ENCODE measurements at regions not wholly inside any gene's neighbourhood (a gene's known extent, or its start where the extent isn't known, plus 50 kb on each side); places are given as distances from the start of the nearest gene placed in this dataset.

DNA sequence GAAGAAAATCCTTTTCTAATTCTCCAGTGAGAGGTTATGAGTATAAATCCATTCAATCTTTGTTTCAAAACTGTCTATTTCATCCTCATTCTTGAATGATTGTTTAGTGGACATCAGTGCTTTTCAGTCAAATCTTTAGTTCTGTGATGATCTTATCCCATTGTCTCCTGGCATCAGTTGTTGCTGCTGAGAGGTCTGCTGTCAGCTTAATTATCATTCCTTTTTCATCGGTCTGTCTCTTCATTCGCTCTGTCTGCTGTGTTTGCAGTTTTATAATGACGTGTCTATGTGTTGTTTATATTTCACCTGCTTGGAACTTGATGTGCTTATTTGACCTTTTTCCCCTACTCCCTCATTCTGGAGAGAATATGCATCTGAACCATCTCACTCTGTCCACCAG, 69.2 kb upstream of the GLI2 start:
- Mint-ChIP-seq H3K4me3 (no peak overlapping the region), H3K27me3 (ENCODE audit: low read depth) (peaks cover 9% of the 10 kb centered on the region), H3K36me3 (ENCODE audit: low read depth) (no peaks in the 10 kb centered on the region), H3K27ac (no peak overlapping the region), H3K4me1 (ENCODE audit: low read depth) (no peaks in the 10 kb centered on the region), H3K9me3 (ENCODE audit: insufficient read depth) (no peaks in the 10 kb centered on the region)
- ChIA-PET POLR2A (no interaction called here), CTCF (no interaction called here)
- DNase-seq (no peak), ATAC-seq (no peak)

DNA sequence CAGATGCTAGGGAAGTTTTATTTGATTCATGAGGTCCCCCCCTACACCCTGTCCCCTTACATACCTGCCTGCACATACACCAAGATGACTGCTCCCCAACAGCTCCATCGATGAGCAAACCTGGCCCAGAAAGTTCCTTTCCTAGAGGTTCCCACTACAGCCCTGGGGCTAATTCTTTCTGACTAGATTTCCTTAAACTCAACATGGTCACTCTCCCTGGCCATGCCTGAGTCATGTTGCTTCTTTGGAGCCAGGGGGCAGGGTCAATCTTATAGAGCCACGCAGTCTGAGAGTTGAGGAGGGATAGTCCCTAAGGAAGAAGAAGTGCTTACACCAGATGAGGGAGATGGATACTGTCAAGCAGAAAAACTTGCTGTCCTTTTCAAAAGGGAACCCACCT, 67.7 kb upstream of the GLI2 start:
- CTCF ChIA-PET, result interaction anchor here (1.5 kb wide), 1 partner anchor 13 kb away, joined by 3 read pairs; no protein-coding TSS in a partner anchor
- peaks cover 7% of the 10 kb centered on the region for H3K27me3 Mint-ChIP-seq (ENCODE audit: low read depth)
- no peaks in the 10 kb centered on the region for H3K36me3 Mint-ChIP-seq (ENCODE audit: low read depth)
- no peak overlapping the region for H3K27ac Mint-ChIP-seq
- no peak for ATAC-seq
- POLR2A ChIA-PET, result no interaction called here
- no peaks in the 10 kb centered on the region for H3K9me3 Mint-ChIP-seq (ENCODE audit: insufficient read depth)
- no peak overlapping the region for H3K4me3 Mint-ChIP-seq
- DNase-seq, result no peak
- H3K4me1 Mint-ChIP-seq (ENCODE audit: low read depth), result no peaks in the 10 kb centered on the region

- POLR2A ChIA-PET, result no interaction called here
- H3K27ac Mint-ChIP-seq, result no peak overlapping the region
These were observed 66.3 kb upstream of the GLI2 start for GRCh38 chr2:120669121-120669952.

GRCh38 chr2:120669971-120670370, 65.7 kb upstream of the GLI2 start:
- ATAC-seq (no peak), DNase-seq (no peak)
- no peak overlapping the region for H3K4me3 Mint-ChIP-seq
- H3K27me3 Mint-ChIP-seq (ENCODE audit: low read depth), result peaks cover 7% of the 10 kb centered on the region
- no peaks in the 10 kb centered on the region for H3K4me1 Mint-ChIP-seq (ENCODE audit: low read depth)
- no peaks in the 10 kb centered on the region for H3K36me3 Mint-ChIP-seq (ENCODE audit: low read depth)
- no peak overlapping the region for H3K27ac Mint-ChIP-seq
- POLR2A ChIA-PET, result no interaction called here
- H3K9me3 Mint-ChIP-seq (ENCODE audit: insufficient read depth), result no peaks in the 10 kb centered on the region
- CTCF ChIA-PET, result interaction anchor here (0.6 to 1.6 kb wide), 3 partner anchors 11 to 386 kb away, joined by 3 to 4 read pairs (median 3); no protein-coding TSS in a partner anchor

More at GRCh38 chr2:120669121-120669952, 66.3 kb upstream of the GLI2 start:
- CTCF ChIA-PET, result interaction anchor here (0.6 to 1.6 kb wide), 3 partner anchors 12 to 385 kb away, joined by 3 to 4 read pairs (median 3); no protein-coding TSS in a partner anchor
- peaks cover 7% of the 10 kb centered on the region for H3K27me3 Mint-ChIP-seq (ENCODE audit: low read depth)
- H3K36me3 Mint-ChIP-seq (ENCODE audit: low read depth), result no peaks in the 10 kb centered on the region
- H3K4me1 Mint-ChIP-seq (ENCODE audit: low read depth), result no peaks in the 10 kb centered on the region
- H3K4me3 Mint-ChIP-seq, result no peak overlapping the region
- no peaks in the 10 kb centered on the region for H3K9me3 Mint-ChIP-seq (ENCODE audit: insufficient read depth)
- ATAC-seq, result no peak
- DNase-seq, result no peak

DNA sequence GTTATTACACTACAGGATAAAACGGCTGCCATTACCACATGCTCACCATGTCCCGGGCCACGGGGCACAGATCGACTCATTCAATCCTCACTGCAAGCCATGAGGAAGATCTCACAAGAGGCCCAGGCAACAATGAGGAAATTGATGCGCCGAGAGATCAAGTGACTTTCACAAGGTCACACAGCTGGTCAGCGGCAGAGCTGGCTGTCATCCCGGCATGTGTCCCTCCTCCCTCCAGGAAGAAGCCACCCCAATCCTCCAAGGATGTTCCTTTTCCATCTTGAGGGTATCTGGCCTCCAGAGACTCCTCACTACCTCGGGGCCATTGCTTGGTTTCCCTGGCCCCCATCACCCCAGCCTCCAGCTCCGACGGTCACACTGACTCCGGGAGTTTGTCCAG, 65.3 kb upstream of the GLI2 start:
- ChIA-PET POLR2A (no interaction called here), CTCF (interaction anchor here (1.6 kb wide), 1 partner anchor 17 kb away, joined by 4 read pairs; no protein-coding TSS in a partner anchor)
- Mint-ChIP-seq H3K36me3 (ENCODE audit: low read depth) (no peaks in the 10 kb centered on the region), H3K27ac (no peak overlapping the region), H3K27me3 (ENCODE audit: low read depth) (peaks cover 7% of the 10 kb centered on the region), H3K4me1 (ENCODE audit: low read depth) (no peaks in the 10 kb centered on the region), H3K4me3 (no peak overlapping the region), H3K9me3 (ENCODE audit: insufficient read depth) (no peaks in the 10 kb centered on the region)
- ATAC-seq (no peak), DNase-seq (no peak)

GRCh38 chr2:120670771-120671480, 64.7 kb upstream of the GLI2 start:
- no peak overlapping the region for H3K4me3 Mint-ChIP-seq

GRCh38 chr2:120672526-120673204, 63.0 kb upstream of the GLI2 start:
- Mint-ChIP-seq H3K4me3 (no peak overlapping the region), H3K27ac (no peak overlapping the region), H3K27me3 (ENCODE audit: low read depth) (peaks cover 11% of the 10 kb centered on the region), H3K36me3 (ENCODE audit: low read depth) (no peaks in the 10 kb centered on the region), H3K4me1 (ENCODE audit: low read depth) (no peaks in the 10 kb centered on the region), H3K9me3 (ENCODE audit: insufficient read depth) (no peaks in the 10 kb centered on the region)
- ChIA-PET CTCF (no interaction called here), POLR2A (no interaction called here)
- no peak for ATAC-seq
- DNase-seq, result no peak

More at GRCh38 chr2:120670771-120671480, 64.7 kb upstream of the GLI2 start:
- no peak for ATAC-seq
- Mint-ChIP-seq H3K27ac (no peak overlapping the region), H3K27me3 (ENCODE audit: low read depth) (peaks cover 7% of the 10 kb centered on the region), H3K4me1 (ENCODE audit: low read depth) (no peaks in the 10 kb centered on the region), H3K36me3 (ENCODE audit: low read depth) (no peaks in the 10 kb centered on the region), H3K9me3 (ENCODE audit: insufficient read depth) (no peaks in the 10 kb centered on the region)
- POLR2A ChIA-PET, result no interaction called here
- CTCF ChIA-PET, result no interaction called here
- DNase-seq, result no peak

DNA sequence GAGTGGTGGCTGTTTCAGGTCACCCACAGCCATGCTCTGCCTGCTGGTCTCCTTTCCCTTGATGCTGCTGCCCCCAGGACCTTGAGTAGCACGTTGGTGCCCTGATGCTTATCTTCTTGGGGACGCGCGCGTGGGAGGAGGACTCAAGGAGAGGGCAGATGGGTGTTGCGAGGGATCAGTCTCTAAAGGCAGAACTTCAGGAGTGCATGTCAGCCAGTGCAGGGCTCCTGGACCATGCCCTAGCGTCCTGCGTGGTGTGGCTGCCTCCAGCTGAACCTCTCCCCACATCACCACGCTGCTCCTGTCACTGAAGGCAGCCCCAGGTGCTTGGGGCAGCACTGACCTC, 62.5 kb upstream of the GLI2 start:
- Mint-ChIP-seq H3K27me3 (ENCODE audit: low read depth) (peaks cover 14% of the 10 kb centered on the region), H3K27ac (no peak overlapping the region), H3K4me1 (ENCODE audit: low read depth) (no peaks in the 10 kb centered on the region), H3K36me3 (ENCODE audit: low read depth) (no peaks in the 10 kb centered on the region), H3K4me3 (no peak overlapping the region), H3K9me3 (ENCODE audit: insufficient read depth) (no peaks in the 10 kb centered on the region)
- ChIA-PET CTCF (no interaction called here), POLR2A (no interaction called here)
- ATAC-seq (no peak), DNase-seq (no peak)

DNA sequence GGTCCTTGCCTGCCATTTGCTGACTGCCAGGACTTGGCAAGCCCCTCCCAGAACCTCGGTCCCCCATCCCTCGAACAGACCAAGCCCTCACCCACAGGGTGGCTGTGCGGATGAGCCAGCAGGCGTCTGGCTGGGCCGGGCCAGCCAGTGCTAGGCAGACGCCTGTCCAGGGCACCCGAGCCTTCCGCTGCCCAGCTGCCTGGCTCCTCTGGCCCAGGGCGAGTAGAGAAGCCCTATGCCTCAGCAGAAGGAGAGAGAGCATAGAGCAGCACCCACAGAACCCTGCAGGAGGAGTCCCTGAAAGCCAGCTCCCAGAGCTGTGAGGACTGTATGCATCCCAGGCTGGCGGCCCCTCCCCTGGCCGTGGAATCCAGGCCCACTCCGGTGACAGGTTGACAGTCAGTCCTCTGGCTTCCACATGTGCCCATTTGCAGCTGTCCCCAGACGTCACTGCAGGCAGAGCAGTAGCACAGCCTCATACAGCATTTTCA, 62.1 kb upstream of the GLI2 start:
- H3K36me3 Mint-ChIP-seq (ENCODE audit: low read depth), result no peaks in the 10 kb centered on the region
- peaks cover 13% of the 10 kb centered on the region for H3K27me3 Mint-ChIP-seq (ENCODE audit: low read depth)
- H3K4me1 Mint-ChIP-seq (ENCODE audit: low read depth), result no peaks in the 10 kb centered on the region
- no peak for DNase-seq
- no peak overlapping the region for H3K4me3 Mint-ChIP-seq
- no peak overlapping the region for H3K27ac Mint-ChIP-seq
- POLR2A ChIA-PET, result no interaction called here
- no peak for ATAC-seq
- CTCF ChIA-PET, result no interaction called here
- H3K9me3 Mint-ChIP-seq (ENCODE audit: insufficient read depth), result no peaks in the 10 kb centered on the region

GRCh38 chr2:120674246-120675170, 61.2 kb upstream of the GLI2 start:
- DNase-seq, result no peak
- peaks cover 16% of the 10 kb centered on the region for H3K27me3 Mint-ChIP-seq (ENCODE audit: low read depth)
- no peaks in the 10 kb centered on the region for H3K9me3 Mint-ChIP-seq (ENCODE audit: insufficient read depth)
- POLR2A ChIA-PET, result no interaction called here
- ATAC-seq, result no peak
- H3K27ac Mint-ChIP-seq, result no peak overlapping the region
- CTCF ChIA-PET, result interaction anchor here (1.0 to 1.3 kb wide), 4 partner anchors 17 to 970 kb away, joined by 3 to 8 read pairs (median 3); no protein-coding TSS in a partner anchor
- H3K4me1 Mint-ChIP-seq (ENCODE audit: low read depth), result no peaks in the 10 kb centered on the region
- no peak overlapping the region for H3K4me3 Mint-ChIP-seq
- no peaks in the 10 kb centered on the region for H3K36me3 Mint-ChIP-seq (ENCODE audit: low read depth)

GRCh38 chr2:120675460-120676130, 60.1 kb upstream of the GLI2 start:
- Mint-ChIP-seq H3K9me3 (ENCODE audit: insufficient read depth) (no peaks in the 10 kb centered on the region), H3K27ac (no peak overlapping the region), H3K4me3 (no peak overlapping the region), H3K4me1 (ENCODE audit: low read depth) (no peaks in the 10 kb centered on the region), H3K36me3 (ENCODE audit: low read depth) (no peaks in the 10 kb centered on the region), H3K27me3 (ENCODE audit: low read depth) (peaks cover 16% of the 10 kb centered on the region)
- CTCF ChIA-PET, result interaction anchor here (1.0 to 1.3 kb wide), 5 partner anchors 11 to 972 kb away, joined by 3 to 8 read pairs (median 3); no protein-coding TSS in a partner anchor
- POLR2A ChIA-PET, result no interaction called here
- peak; percentile 43 for ATAC-seq
- DNase-seq, result peak; percentile 55
